Smooth muscle cell (in vitro differentiated cells): ENCODE measurements at regions not wholly inside any gene's neighbourhood (a gene's known extent, or its start where the extent isn't known, plus 50 kb on each side); places are given as distances from the start of the nearest gene placed in this dataset.
"Not testable (repeated sequence)": the region's sequence is repeated elsewhere in the genome, so short reads cannot be mapped to it uniquely, and the experiment has no call there.

ENCODE experiments used
- DNase-seq: peaks from one replicate; lab custom pipeline; 2025; ENCODE audit not compliant: unreplicated experiment; lab: John Stamatoyannopoulos, UW
- H2AFZ ChIP-seq: fragments of 200-600 bp; sonication (generic); 2 replicates; pipeline ENCODE4 v1.6.0; 2016; ENCODE audit warnings: antibody characterized with exemption, low read depth, mild to moderate bottlenecking
- H3F3A ChIP-seq: fragments of 200-600 bp; sonication (generic); 2 replicates; pipeline ENCODE4 v1.6.0; 2017; ENCODE audit warnings: antibody characterized with exemption, low read depth
- H3K27ac ChIP-seq: fragments of 200-600 bp; sonication (generic); 2 replicates; pipeline ENCODE4 v1.5.1; 2016; ENCODE audit warnings: low read depth, mild to moderate bottlenecking
- H3K27me3 ChIP-seq: fragments of 200-600 bp; sonication (generic); 2 replicates; pipeline ENCODE4 v1.6.1; 2016; ENCODE audit warnings: low read depth, mild to moderate bottlenecking
- H3K36me3 ChIP-seq: fragments of 200-600 bp; sonication (generic); 2 replicates; pipeline ENCODE4 v1.5.1; 2016; ENCODE audit warnings: low read depth
- H3K4me1 ChIP-seq: fragments of 200-600 bp; sonication (generic); 2 replicates; pipeline ENCODE4 v1.5.1; 2016; ENCODE audit warnings: low read depth
- H3K4me2 ChIP-seq: fragments of 200-600 bp; sonication (generic); 2 replicates; pipeline ENCODE4 v1.6.0; 2016; ENCODE audit warnings: mild to moderate bottlenecking
- H3K4me3 ChIP-seq: fragments of 200-600 bp; sonication (generic); 2 replicates; pipeline ENCODE4 v1.5.1; 2016; ENCODE audit warnings: mild to moderate bottlenecking
- H3K79me2 ChIP-seq: fragments of 200-600 bp; sonication (generic); 2 replicates; pipeline ENCODE4 v1.6.0; 2016; ENCODE audit warnings: low read depth, mild to moderate bottlenecking
- H3K9ac ChIP-seq: fragments of 200-600 bp; sonication (generic); 2 replicates; pipeline ENCODE4 v1.6.0; 2016; ENCODE audit warnings: low read depth
- H3K9me3 ChIP-seq: fragments of 200-600 bp; sonication (generic); replicated peaks from 2 replicates; pipeline ENCODE4 v1.5.1; 2016; ENCODE audit warnings: low read depth
- H4K20me1 ChIP-seq: fragments of 200-600 bp; sonication (generic); 2 replicates; pipeline ENCODE4 v1.6.0; 2016; ENCODE audit warnings: low read depth
- CTCF ChIP-seq: fragments of 200-600 bp; sonication (generic); IDR thresholded peaks from 2 replicates; pipeline ENCODE4 v1.5.1; 2017; ENCODE audit warnings: borderline replicate concordance, mild to moderate bottlenecking, antibody characterized with exemption; ENCODE audit not compliant: insufficient read depth, poor library complexity, severe bottlenecking
- WGBS: methylation state at CpG from one replicate; pipeline ENCODE4 v1.1.7; 2016; ENCODE audit warnings: low lambda C conversion rate; 5-methylcytosine and 5-hydroxymethylcytosine counted together

GRCh38 chr1:181324797-181325616, 158.3 kb upstream of the CACNA1E start:
- no peak overlapping the region for H3K4me3 ChIP-seq
- no peaks in the 10 kb centered on the region for H3K36me3 ChIP-seq
- no peak overlapping the region for H3K4me2 ChIP-seq
- H3K9ac ChIP-seq = no peak overlapping the region
- H3K9me3 ChIP-seq = no peaks in the 10 kb centered on the region
- peaks cover 30% of the 10 kb centered on the region for H3K27me3 ChIP-seq
- no peaks in the 10 kb centered on the region for H4K20me1 ChIP-seq
- H2AFZ ChIP-seq = no peak overlapping the region
- whole genome bisulfite sequencing = 69% methylated on average over 11 of the region's 11 CpGs
- H3K27ac ChIP-seq = no peak overlapping the region
- DNase-seq = no peak
- no peak for TF ChIP-seq CTCF
- H3K4me1 ChIP-seq = no peaks in the 10 kb centered on the region
- H3F3A ChIP-seq = no peaks in the 10 kb centered on the region
- no peaks in the 10 kb centered on the region for H3K79me2 ChIP-seq

DNA sequence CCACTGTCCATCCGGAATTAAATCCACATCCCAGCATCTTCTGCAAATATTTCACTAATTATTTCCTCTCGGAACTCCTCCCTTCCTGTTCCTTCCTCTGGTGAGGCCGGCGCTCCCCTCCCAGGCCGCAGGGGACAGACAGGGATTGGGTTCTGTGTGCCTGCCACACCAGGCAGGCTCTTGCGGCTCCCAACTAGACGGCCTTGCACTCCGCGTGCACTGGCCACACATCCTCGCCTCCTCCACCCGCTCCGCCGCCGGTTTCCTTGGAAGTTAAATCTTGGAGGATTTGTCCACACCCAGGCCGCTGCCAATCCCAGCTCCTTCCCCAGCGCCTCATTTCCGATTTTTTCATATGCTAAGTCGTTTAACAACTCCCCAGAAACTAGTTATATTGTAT, 157.6 kb upstream of the CACNA1E start:
- not testable (repeated sequence) for H3K4me3 ChIP-seq, H4K20me1 ChIP-seq, H3K9ac ChIP-seq, H3K79me2 ChIP-seq, H3F3A ChIP-seq, H3K27ac ChIP-seq, H3K36me3 ChIP-seq, H3K9me3 ChIP-seq, H2AFZ ChIP-seq, H3K4me1 ChIP-seq, DNase-seq, H3K4me2 ChIP-seq
- H3K27me3 ChIP-seq = peaks cover 24% of the 10 kb centered on the region
- 90% methylated on average over 18 of the region's 18 CpGs for WGBS

DNA sequence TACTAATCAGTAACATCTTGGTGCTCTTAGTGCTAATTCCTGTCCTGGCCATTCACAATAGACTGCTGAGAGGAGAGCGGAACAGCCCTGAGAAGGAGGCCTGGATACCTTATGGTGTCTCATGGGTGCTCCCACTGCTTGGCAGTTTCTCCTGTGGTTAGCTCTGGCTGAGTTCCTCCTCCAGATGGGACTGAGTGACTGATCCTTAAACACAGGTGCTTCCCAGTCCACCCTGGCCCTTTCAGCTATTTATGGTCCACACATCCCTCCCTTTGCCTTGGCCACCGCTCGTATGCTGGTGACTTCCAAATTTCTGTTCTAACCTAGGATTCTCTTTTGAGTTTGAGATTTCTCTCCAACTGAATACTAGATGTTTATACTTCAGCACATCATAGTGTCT, 157.0 kb upstream of the CACNA1E start:
- no peak for TF ChIP-seq CTCF
- Histone ChIP-seq H3K4me2 (no peak overlapping the region), H4K20me1 (no peaks in the 10 kb centered on the region), H3K27ac (no peak overlapping the region), H3K4me3 (no peak overlapping the region), H3K79me2 (no peaks in the 10 kb centered on the region), H3F3A (no peaks in the 10 kb centered on the region), H3K9me3 (no peaks in the 10 kb centered on the region), H2AFZ (no peak overlapping the region), H3K36me3 (no peaks in the 10 kb centered on the region), H3K27me3 (peaks cover 18% of the 10 kb centered on the region), H3K9ac (no peak overlapping the region), H3K4me1 (no peaks in the 10 kb centered on the region)
- WGBS = 94% methylated on average over 3 of the region's 3 CpGs
- DNase-seq = no peak

DNA sequence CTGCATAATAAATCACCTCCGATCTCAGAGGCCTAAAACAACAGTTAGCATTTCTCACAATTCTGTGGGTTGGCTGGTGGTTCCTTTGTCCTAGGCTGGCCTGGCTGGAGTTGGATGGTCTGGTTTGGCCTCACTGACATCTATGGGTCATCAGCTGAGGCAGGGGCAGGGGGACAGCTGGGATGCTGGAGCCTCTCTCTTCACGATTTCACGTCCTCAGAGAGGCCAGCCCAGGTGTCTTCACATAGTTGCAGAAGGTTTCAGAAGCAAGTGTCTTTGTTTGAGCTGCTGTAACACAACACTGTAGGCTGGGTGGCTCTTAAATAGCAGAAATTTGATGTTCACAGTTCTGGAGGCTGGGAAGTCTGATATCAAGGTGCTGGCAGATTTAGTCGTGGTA, 155.5 kb upstream of the CACNA1E start:
- no peaks in the 10 kb centered on the region for H3K79me2 ChIP-seq
- H3F3A ChIP-seq = no peaks in the 10 kb centered on the region
- H3K4me3 ChIP-seq = no peak overlapping the region
- no peak for TF ChIP-seq CTCF
- H3K9me3 ChIP-seq = no peaks in the 10 kb centered on the region
- DNase-seq = no peak
- no peak overlapping the region for H3K4me2 ChIP-seq
- no peaks in the 10 kb centered on the region for H3K4me1 ChIP-seq
- H2AFZ ChIP-seq = no peak overlapping the region
- H3K9ac ChIP-seq = no peak overlapping the region
- no peak overlapping the region for H3K27ac ChIP-seq
- H4K20me1 ChIP-seq = no peaks in the 10 kb centered on the region
- WGBS = 87% methylated on average over 4 of the region's 4 CpGs
- peaks cover 12% of the 10 kb centered on the region for H3K27me3 ChIP-seq
- H3K36me3 ChIP-seq = no peaks in the 10 kb centered on the region
